AG04450 (cell line): ENCODE measurements at regions not wholly inside any gene's neighbourhood (a gene's known extent, or its start where the extent isn't known, plus 50 kb on each side); places are given as distances from the start of the nearest gene placed in this dataset.

Experiments
- CTCF ChIA-PET: fragments of 300-600, 350-600 bp; formaldehyde crosslinking; extraction: SDS; loops from one replicate; lab custom pipeline; 2022; ENCODE audit warnings: antibody characterized with exemption, inconsistent platforms; lab: Charles Lee
- POLR2A ChIA-PET: fragments of 350-600 bp; formaldehyde crosslinking; extraction: SDS; loops from one replicate; lab custom pipeline; 2021; ENCODE audit warnings: antibody characterized with exemption, inconsistent platforms; lab: Yijun Ruan, JAX
- DNase-seq: peaks from one replicate; pipeline ENCODE4 v3.0.0-alpha.2; 2011; ENCODE audit warnings: low read depth, low spot score
- H3K27ac ChIP-seq: one replicate; pipeline ENCODE4 v1.5.1; 2012; ENCODE audit warnings: low read depth, low read length, control low read depth
- H3K27me3 ChIP-seq: one replicate; pipeline ENCODE4 v1.6.0; 2012; ENCODE audit warnings: low read length; ENCODE audit not compliant: control insufficient read depth, insufficient read depth
- H3K4me3 ChIP-seq: 2 replicates; pipeline ENCODE4 v1.5.1; 2011; ENCODE audit warnings: mild to moderate bottlenecking, low read depth, low read length, control low read depth
- H3K9me3 ChIP-seq: 2 replicates; pipeline ENCODE4 v1.5.1; 2012; ENCODE audit warnings: low read length; ENCODE audit not compliant: control insufficient read depth, insufficient read depth
- CTCF ChIP-seq: IDR thresholded peaks from 2 replicates; pipeline ENCODE4 v1.5.1; 2011; ENCODE audit warnings: low read depth, low read length, control low read depth, inconsistent platforms

- no peak for TF ChIP-seq CTCF
- Histone ChIP-seq H3K27me3 (no peaks in the 10 kb centered on the region), H3K27ac (no peak overlapping the region), H3K9me3 (no peaks in the 10 kb centered on the region; the same call in none of the 2 replicates), H3K4me3 (no peak overlapping the region)
- POLR2A ChIA-PET = no interaction called here
- CTCF ChIA-PET = no interaction called here
- DNase-seq = no peak
These were observed 810.4 kb upstream of the KIF2B start for GRCh38 chr17:53012364-53012763.

DNA sequence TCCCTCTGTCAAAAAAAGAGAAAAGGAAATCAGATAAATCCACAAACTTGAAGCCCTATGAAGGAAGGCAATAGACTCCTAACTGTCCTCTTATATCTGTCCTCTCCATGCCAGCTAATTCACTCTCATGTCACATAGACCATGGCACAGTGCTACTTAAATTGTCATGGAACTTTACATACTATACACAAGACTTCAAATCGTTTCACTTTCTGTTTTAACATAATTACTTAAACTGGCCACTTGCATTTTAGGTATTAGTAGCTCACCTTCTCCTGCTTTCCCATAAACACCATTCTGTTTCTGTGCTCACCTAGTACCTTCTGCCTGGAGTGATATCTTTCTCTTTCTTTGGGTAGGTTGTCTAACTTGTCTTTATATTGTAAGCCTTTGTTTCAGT lies 816.7 kb upstream of the KIF2B start:
- no peaks in the 10 kb centered on the region for H3K9me3 ChIP-seq
- H3K4me3 ChIP-seq = no peak overlapping the region
- POLR2A ChIA-PET = no interaction called here
- no peak overlapping the region for H3K27ac ChIP-seq
- H3K27me3 ChIP-seq = no peaks in the 10 kb centered on the region
- no peak for TF ChIP-seq CTCF
- CTCF ChIA-PET = no interaction called here
- DNase-seq = no peak

DNA sequence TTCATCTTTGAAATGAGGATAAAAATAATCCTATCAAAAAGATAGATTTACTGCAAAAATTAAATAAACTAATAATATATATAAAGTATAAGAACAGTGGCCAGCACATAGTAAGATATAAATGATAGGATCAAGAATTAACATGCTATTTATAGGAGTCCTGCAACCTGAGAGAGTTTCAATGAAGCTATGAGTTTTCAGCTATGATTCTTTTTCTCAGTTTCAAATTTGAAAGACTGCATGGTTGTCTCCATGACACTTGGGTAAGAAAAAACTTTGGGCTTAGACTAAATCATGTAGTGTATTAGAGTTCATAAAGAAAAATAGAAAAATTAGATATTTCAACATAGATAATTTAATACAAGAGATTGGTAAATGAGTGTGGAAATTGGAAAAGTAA lies 817.8 kb upstream of the KIF2B start:
- POLR2A ChIA-PET = no interaction called here
- CTCF ChIA-PET = no interaction called here
- Histone ChIP-seq H3K27me3 (no peaks in the 10 kb centered on the region), H3K4me3 (no peak overlapping the region), H3K9me3 (no peaks in the 10 kb centered on the region), H3K27ac (no peak overlapping the region)
- no peak for TF ChIP-seq CTCF
- no peak for DNase-seq

- no peak for TF ChIP-seq CTCF
- POLR2A ChIA-PET = no interaction called here
- Histone ChIP-seq H3K27ac (no peak overlapping the region), H3K9me3 (peaks cover 24% of the 10 kb centered on the region), H3K4me3 (no peak overlapping the region), H3K27me3 (no peaks in the 10 kb centered on the region)
- CTCF ChIA-PET = no interaction called here
- no peak for DNase-seq
These were observed 826.8 kb upstream of the KIF2B start for GRCh38 chr17:52995881-52996280.

DNA sequence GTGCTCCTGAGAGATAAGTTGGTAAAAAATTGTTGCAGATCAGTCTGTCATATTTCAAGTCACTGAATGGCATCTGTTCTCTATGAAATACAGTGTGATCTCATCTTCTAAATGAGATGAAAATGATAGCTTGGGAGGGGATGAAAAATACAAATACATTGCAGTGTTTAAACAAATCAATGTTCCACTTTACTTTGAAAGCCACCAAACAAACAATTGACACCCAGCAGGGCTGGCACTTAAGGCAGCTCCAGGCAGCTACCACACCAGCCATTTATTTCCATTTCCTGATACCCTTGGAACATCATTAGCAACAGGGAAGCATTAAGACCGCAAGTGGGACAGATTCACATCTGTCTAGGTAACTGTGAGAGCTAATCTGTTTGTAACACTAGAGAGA lies 827.6 kb upstream of the KIF2B start:
- H3K9me3 ChIP-seq = peaks cover 25% of the 10 kb centered on the region
- no peak for DNase-seq
- no peak overlapping the region for H3K27ac ChIP-seq
- ChIA-PET POLR2A (no interaction called here), CTCF (no interaction called here)
- no peak for TF ChIP-seq CTCF
- no peak overlapping the region for H3K4me3 ChIP-seq
- H3K27me3 ChIP-seq = no peaks in the 10 kb centered on the region
